VCaP (cell line): ENCODE measurements at regions not wholly inside any gene's neighbourhood (a gene's known extent, or its start where the extent isn't known, plus 50 kb on each side); places are given as distances from the start of the nearest gene placed in this dataset.

Experiments used
- H3K27ac ChIP-seq: fragments of 450-650 bp; 2 replicates; pipeline ENCODE4 v1.5.1; 2017
- TF ChIP-seq, protein P1 (sequence below): fragments of 450-650 bp; conservative IDR thresholded peaks from 2 replicates; pipeline ENCODE4 v1.5.1; 2017; ENCODE audit warnings: mild to moderate bottlenecking, moderate library complexity

- TF ChIP-seq, protein P1, sequence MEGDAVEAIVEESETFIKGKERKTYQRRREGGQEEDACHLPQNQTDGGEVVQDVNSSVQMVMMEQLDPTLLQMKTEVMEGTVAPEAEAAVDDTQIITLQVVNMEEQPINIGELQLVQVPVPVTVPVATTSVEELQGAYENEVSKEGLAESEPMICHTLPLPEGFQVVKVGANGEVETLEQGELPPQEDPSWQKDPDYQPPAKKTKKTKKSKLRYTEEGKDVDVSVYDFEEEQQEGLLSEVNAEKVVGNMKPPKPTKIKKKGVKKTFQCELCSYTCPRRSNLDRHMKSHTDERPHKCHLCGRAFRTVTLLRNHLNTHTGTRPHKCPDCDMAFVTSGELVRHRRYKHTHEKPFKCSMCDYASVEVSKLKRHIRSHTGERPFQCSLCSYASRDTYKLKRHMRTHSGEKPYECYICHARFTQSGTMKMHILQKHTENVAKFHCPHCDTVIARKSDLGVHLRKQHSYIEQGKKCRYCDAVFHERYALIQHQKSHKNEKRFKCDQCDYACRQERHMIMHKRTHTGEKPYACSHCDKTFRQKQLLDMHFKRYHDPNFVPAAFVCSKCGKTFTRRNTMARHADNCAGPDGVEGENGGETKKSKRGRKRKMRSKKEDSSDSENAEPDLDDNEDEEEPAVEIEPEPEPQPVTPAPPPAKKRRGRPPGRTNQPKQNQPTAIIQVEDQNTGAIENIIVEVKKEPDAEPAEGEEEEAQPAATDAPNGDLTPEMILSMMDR: no peak
- no peak overlapping the region for H3K27ac ChIP-seq
Observed at GRCh38 chr1:116252785-116253184, 120.3 kb upstream of the ATP1A1 start.

DNA sequence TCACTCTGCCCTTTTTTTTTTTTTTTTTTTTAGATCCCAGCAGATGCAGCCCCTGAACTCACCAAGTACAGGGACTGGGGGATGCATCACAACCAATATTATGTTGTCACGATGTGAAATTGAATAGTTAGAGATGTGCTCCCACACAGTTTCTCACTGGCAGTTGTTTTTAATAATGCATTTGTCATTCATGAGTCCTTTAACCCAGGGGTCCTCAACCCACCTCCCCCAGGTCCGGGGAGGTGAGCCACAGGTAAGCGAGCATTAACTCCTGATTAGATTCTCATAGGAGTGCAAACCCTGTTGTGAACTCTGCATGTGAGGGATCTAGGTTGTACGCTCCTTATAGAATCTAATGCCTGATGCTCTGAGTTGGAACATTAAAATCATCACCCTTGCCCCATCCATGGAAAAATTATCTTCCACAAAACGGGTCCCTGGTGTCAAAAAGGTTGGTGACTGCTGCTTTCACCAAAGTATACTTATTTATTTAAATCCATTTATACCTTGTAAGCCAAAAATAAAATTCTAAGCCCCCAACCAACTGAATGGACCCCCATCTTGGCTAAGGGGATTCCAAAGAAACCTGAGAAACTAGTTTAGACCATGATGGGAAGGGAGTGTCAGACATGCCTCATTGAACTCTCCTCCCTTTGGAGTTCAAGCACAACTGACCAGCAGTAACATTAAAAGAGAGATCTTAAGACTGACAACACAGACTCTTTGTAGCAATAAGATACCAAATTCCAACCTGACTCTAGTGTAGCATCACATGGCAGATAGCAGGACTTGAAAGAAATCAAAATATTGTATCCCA, 119.3 kb upstream of the ATP1A1 start:
- H3K27ac ChIP-seq: no peak overlapping the region
- TF ChIP-seq, protein P1: no peak

GRCh38 chr1:116254776-116255175, 118.3 kb upstream of the ATP1A1 start:
- TF ChIP-seq, protein P1: no peak
- H3K27ac ChIP-seq: no peak overlapping the region

DNA sequence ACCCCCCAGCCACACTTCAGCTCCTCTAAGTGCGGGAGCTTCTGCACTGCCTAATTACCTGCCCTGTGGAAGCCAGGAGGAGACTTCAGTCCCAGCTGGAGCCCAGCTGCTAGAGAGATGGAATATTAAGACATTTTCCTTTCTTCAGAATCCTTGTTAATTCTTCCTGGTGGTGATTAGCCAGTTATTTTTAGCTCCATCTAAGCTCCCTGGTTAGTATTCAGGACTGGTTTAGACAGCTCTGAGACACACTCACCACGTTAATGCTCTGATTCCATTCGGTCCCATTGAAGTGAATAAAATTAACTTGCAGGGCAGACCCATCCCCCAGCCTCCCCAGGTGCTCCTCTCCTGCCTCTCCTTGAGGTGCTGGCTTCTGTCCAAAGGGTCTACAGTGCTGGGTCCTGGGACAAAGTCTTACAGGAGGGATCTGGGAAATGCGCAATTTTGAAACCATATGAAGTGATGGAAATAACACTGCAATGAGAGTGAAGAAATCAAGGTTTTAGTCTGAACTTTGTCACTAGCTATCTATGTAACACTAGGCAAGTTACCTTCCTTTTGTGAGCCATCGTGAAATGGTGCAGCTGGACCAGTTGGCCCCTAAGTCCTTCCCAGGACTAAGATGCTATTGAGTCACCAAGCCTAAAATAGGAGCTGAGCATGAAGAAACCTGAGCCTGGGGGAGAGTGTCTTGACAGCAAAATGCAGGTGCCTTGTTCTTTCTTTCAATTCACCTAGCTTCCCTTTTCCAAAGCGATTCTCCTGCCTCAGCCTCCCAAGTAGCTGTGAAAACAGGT, 117.4 kb upstream of the ATP1A1 start:
- TF ChIP-seq, protein P1: no peak
- H3K27ac ChIP-seq: no peak overlapping the region

GRCh38 chr1:116256286-116256649, 116.8 kb upstream of the ATP1A1 start:
- no peak overlapping the region for H3K27ac ChIP-seq
- TF ChIP-seq, protein P1: no peak

- H3K27ac ChIP-seq: no peak overlapping the region
- TF ChIP-seq, protein P1: no peak
Observed at GRCh38 chr1:116256875-116257274, 116.2 kb upstream of the ATP1A1 start.

GRCh38 chr1:116257341-116257767, 115.7 kb upstream of the ATP1A1 start:
- no peak overlapping the region for H3K27ac ChIP-seq
- TF ChIP-seq, protein P1: no peak
